CD8-positive, alpha-beta memory T cell (primary cell): ENCODE measurements at regions not wholly inside any gene's neighbourhood (a gene's known extent, or its start where the extent isn't known, plus 50 kb on each side); places are given as distances from the start of the nearest gene placed in this dataset.

Experiments
- CTCF ChIA-PET: fragments of 350-600 bp; sonication (Branson Sonifier 250); formaldehyde crosslinking; loops from one replicate; lab custom pipeline; 2021; ENCODE audit warnings: antibody characterized with exemption; lab: Charles Lee
- POLR2A ChIA-PET: fragments of 350-600 bp; sonication (Branson Sonifier 250); formaldehyde crosslinking; loops from one replicate; lab custom pipeline; 2021; ENCODE audit warnings: antibody characterized with exemption; lab: Charles Lee
- DNase-seq, 5 donors: peaks; one replicate each; pipeline versions ENCODE4 v3.0.0 to v3.0.0-alpha.2; 2020 to 2022; ENCODE audit warnings: mixed read lengths in 1 of 5
- H3K27ac ChIP-seq: one replicate; pipeline ENCODE4 v1.7.0; 2013; ENCODE audit warnings: low read depth, mild to moderate bottlenecking, low read length, moderate library complexity
- H3K27me3 ChIP-seq: 2 replicates; pipeline ENCODE4 v1.7.0; 2013; ENCODE audit warnings: low read length, mild to moderate bottlenecking; ENCODE audit not compliant: insufficient read depth, poor library complexity, severe bottlenecking
- H3K36me3 ChIP-seq: 2 replicates; pipeline ENCODE4 v1.7.0; 2013; ENCODE audit warnings: mild to moderate bottlenecking, low read length, moderate library complexity; ENCODE audit not compliant: insufficient read depth
- H3K4me1 ChIP-seq: 2 replicates; pipeline ENCODE4 v1.7.0; 2013; ENCODE audit warnings: mild to moderate bottlenecking, low read length, moderate library complexity; ENCODE audit not compliant: insufficient read depth
- H3K4me3 ChIP-seq: 2 replicates; pipeline ENCODE4 v1.7.0; 2013; ENCODE audit warnings: mild to moderate bottlenecking, low read length
- H3K9me3 ChIP-seq: 2 replicates; pipeline ENCODE4 v1.7.0; 2013; ENCODE audit warnings: mild to moderate bottlenecking, low read length
- H3K27ac Mint-ChIP-seq, 8 donors: one replicate each; pipeline ENCODE4 v1.8.0; 2020 to 2021; ENCODE audit warnings: mixed read lengths in 8 of 8, mild to moderate bottlenecking in 6 of 8, inconsistent platforms in 3 of 8, moderate library complexity in 3 of 8
- H3K27me3 Mint-ChIP-seq, 2 donors: one replicate each; pipeline ENCODE4 v1.8.0; 2020 to 2021; ENCODE audit warnings: mixed read lengths in 2 of 2, mild to moderate bottlenecking in 1 of 2, moderate library complexity in 1 of 2
- H3K36me3 Mint-ChIP-seq, 3 donors: one replicate each; pipeline ENCODE4 v1.8.0; 2020 to 2021; ENCODE audit warnings: mixed read lengths in 3 of 3, inconsistent platforms in 1 of 3, mild to moderate bottlenecking in 1 of 3
- H3K4me1 Mint-ChIP-seq, 3 donors: one replicate each; pipeline ENCODE4 v1.8.0; 2020 to 2021; ENCODE audit warnings: mixed read lengths in 3 of 3, inconsistent platforms in 1 of 3, mild to moderate bottlenecking in 1 of 3
- H3K4me3 Mint-ChIP-seq, 7 donors: one replicate each; pipeline ENCODE4 v1.8.0; 2020 to 2021; ENCODE audit warnings: mixed read lengths in 7 of 7, mild to moderate bottlenecking in 6 of 7, moderate library complexity in 4 of 7, inconsistent platforms in 2 of 7
- H3K9me3 Mint-ChIP-seq, 5 donors: one replicate each; pipeline ENCODE4 v1.8.0; 2020 to 2022; ENCODE audit warnings: mixed read lengths in 5 of 5, mild to moderate bottlenecking in 3 of 5, moderate library complexity in 2 of 5, inconsistent platforms in 1 of 5

GRCh38 chr7:47211519-47211973 is 370.4 kb downstream of the TNS3 start:
- ChIA-PET POLR2A (no interaction called here), CTCF (no interaction called here)
- H3K27me3 ChIP-seq: no peaks in the 10 kb centered on the region

GRCh38 chr7:47210281-47210854 is 371.5 kb downstream of the TNS3 start:
- ChIA-PET CTCF (no interaction called here), POLR2A (no interaction called here)
- Mint-ChIP-seq H3K36me3 (no peaks in the 10 kb centered on the region), H3K4me1 (no peaks in the 10 kb centered on the region), H3K27me3 (no peaks in the 10 kb centered on the region), H3K9me3 (peaks cover 0 to 9% (median 3%) of the 10 kb centered on the region in 5 donors), H3K4me3 (no peak overlapping the region), H3K27ac (no peak overlapping the region)
- H3K4me1 ChIP-seq: no peaks in the 10 kb centered on the region
- no peaks in the 10 kb centered on the region for H3K9me3 ChIP-seq
- H3K4me3 ChIP-seq: no peak overlapping the region
- H3K27me3 ChIP-seq: no peaks in the 10 kb centered on the region
- no peak for DNase-seq
- no peak overlapping the region for H3K27ac ChIP-seq
- no peaks in the 10 kb centered on the region for H3K36me3 ChIP-seq

More at GRCh38 chr7:47211519-47211973, 370.4 kb downstream of the TNS3 start:
- H3K4me1 ChIP-seq: no peaks in the 10 kb centered on the region
- H3K36me3 ChIP-seq: no peaks in the 10 kb centered on the region
- H3K27ac ChIP-seq: no peak overlapping the region
- Mint-ChIP-seq H3K4me1 (no peaks in the 10 kb centered on the region), H3K9me3 (peaks cover 0 to 9% (median 3%) of the 10 kb centered on the region in 5 donors), H3K4me3 (no peak overlapping the region), H3K27ac (no peak overlapping the region), H3K27me3 (peaks cover 0 to 5% of the 10 kb centered on the region in 2 donors), H3K36me3 (no peaks in the 10 kb centered on the region)
- H3K9me3 ChIP-seq: no peaks in the 10 kb centered on the region
- DNase-seq: no peak
- H3K4me3 ChIP-seq: no peak overlapping the region

- Histone ChIP-seq H3K4me1 (no peaks in the 10 kb centered on the region), H3K27ac (no peak overlapping the region), H3K9me3 (no peaks in the 10 kb centered on the region), H3K36me3 (no peaks in the 10 kb centered on the region), H3K4me3 (no peak overlapping the region), H3K27me3 (no peaks in the 10 kb centered on the region)
- Mint-ChIP-seq H3K9me3 (peaks cover 0 to 7% (median 4%) of the 10 kb centered on the region in 5 donors), H3K4me1 (no peaks in the 10 kb centered on the region), H3K36me3 (no peaks in the 10 kb centered on the region), H3K27ac (no peak overlapping the region), H3K4me3 (no peak overlapping the region), H3K27me3 (no peaks in the 10 kb centered on the region)
- POLR2A ChIA-PET: no interaction called here
- DNase-seq: no peak
- CTCF ChIA-PET: no interaction called here
Measured at GRCh38 chr7:47207956-47208355, 374.0 kb downstream of the TNS3 start.

GRCh38 chr7:47204709-47205108 is 377.2 kb downstream of the TNS3 start:
- Mint-ChIP-seq H3K4me3 (no peak overlapping the region), H3K27ac (no peak overlapping the region), H3K27me3 (peaks cover 0 to 3% of the 10 kb centered on the region in 2 donors), H3K4me1 (no peaks in the 10 kb centered on the region), H3K36me3 (no peaks in the 10 kb centered on the region), H3K9me3 (peaks cover 0 to 6% (median 3%) of the 10 kb centered on the region in 5 donors)
- Histone ChIP-seq H3K9me3 (no peaks in the 10 kb centered on the region), H3K27me3 (no peaks in the 10 kb centered on the region), H3K36me3 (no peaks in the 10 kb centered on the region), H3K27ac (no peak overlapping the region), H3K4me1 (no peaks in the 10 kb centered on the region), H3K4me3 (no peak overlapping the region)
- no peak for DNase-seq
- POLR2A ChIA-PET: no interaction called here
- CTCF ChIA-PET: no interaction called here

GRCh38 chr7:47202146-47202783 is 379.6 kb downstream of the TNS3 start:
- H3K36me3 Mint-ChIP-seq: no peaks in the 10 kb centered on the region
- H3K4me3 ChIP-seq: no peak overlapping the region
- H3K36me3 ChIP-seq: no peaks in the 10 kb centered on the region
- ChIA-PET POLR2A (no interaction called here), CTCF (no interaction called here)
- DNase-seq: no peak
- H3K4me1 Mint-ChIP-seq: no peaks in the 10 kb centered on the region
- no peak overlapping the region for H3K27ac Mint-ChIP-seq
- no peaks in the 10 kb centered on the region for H3K27me3 ChIP-seq
- H3K9me3 Mint-ChIP-seq: peaks cover 0 to 7% (median 2%) of the 10 kb centered on the region in 5 donors
- H3K4me3 Mint-ChIP-seq: no peak overlapping the region
- no peaks in the 10 kb centered on the region for H3K4me1 ChIP-seq
- peaks cover 0 to 3% of the 10 kb centered on the region in 2 donors for H3K27me3 Mint-ChIP-seq
- H3K9me3 ChIP-seq: no peaks in the 10 kb centered on the region
- no peak overlapping the region for H3K27ac ChIP-seq

GRCh38 chr7:47198159-47198558 is 383.8 kb downstream of the TNS3 start:
- Histone ChIP-seq H3K27ac (no peak overlapping the region), H3K9me3 (no peaks in the 10 kb centered on the region), H3K27me3 (no peaks in the 10 kb centered on the region), H3K4me3 (no peak overlapping the region), H3K4me1 (no peaks in the 10 kb centered on the region), H3K36me3 (no peaks in the 10 kb centered on the region)
- H3K27ac Mint-ChIP-seq: no peak overlapping the region
- H3K4me3 Mint-ChIP-seq: no peak overlapping the region
- H3K27me3 Mint-ChIP-seq: peaks cover 0 to 3% of the 10 kb centered on the region in 2 donors
- ChIA-PET CTCF (no interaction called here), POLR2A (no interaction called here)
- no peaks in the 10 kb centered on the region for H3K4me1 Mint-ChIP-seq
- no peak for DNase-seq
- peaks cover 0 to 6% (median 2%) of the 10 kb centered on the region in 5 donors for H3K9me3 Mint-ChIP-seq
- no peaks in the 10 kb centered on the region for H3K36me3 Mint-ChIP-seq

- Mint-ChIP-seq H3K27me3 (peaks cover 0 to 3% of the 10 kb centered on the region in 2 donors), H3K4me1 (no peaks in the 10 kb centered on the region), H3K36me3 (no peaks in the 10 kb centered on the region), H3K4me3 (no peak overlapping the region), H3K27ac (no peak overlapping the region), H3K9me3 (peaks cover 0 to 8% (median 2%) of the 10 kb centered on the region in 5 donors)
- Histone ChIP-seq H3K27me3 (no peaks in the 10 kb centered on the region), H3K4me1 (no peaks in the 10 kb centered on the region), H3K27ac (no peak overlapping the region), H3K4me3 (no peak overlapping the region), H3K9me3 (no peaks in the 10 kb centered on the region), H3K36me3 (no peaks in the 10 kb centered on the region)
- ChIA-PET CTCF (no interaction called here), POLR2A (no interaction called here)
- DNase-seq: no peak
Measured at GRCh38 chr7:47197486-47197885, 384.4 kb downstream of the TNS3 start.

GRCh38 chr7:47196737-47197136 is 385.2 kb downstream of the TNS3 start:
- H3K36me3 Mint-ChIP-seq: no peaks in the 10 kb centered on the region
- Histone ChIP-seq H3K27me3 (no peaks in the 10 kb centered on the region), H3K4me3 (no peak overlapping the region), H3K9me3 (no peaks in the 10 kb centered on the region), H3K27ac (no peak overlapping the region), H3K4me1 (no peaks in the 10 kb centered on the region), H3K36me3 (no peaks in the 10 kb centered on the region)
- H3K4me3 Mint-ChIP-seq: no peak overlapping the region
- no peak overlapping the region for H3K27ac Mint-ChIP-seq
- no peaks in the 10 kb centered on the region for H3K4me1 Mint-ChIP-seq
- H3K27me3 Mint-ChIP-seq: peaks cover 0 to 3% of the 10 kb centered on the region in 2 donors
- DNase-seq: no peak
- ChIA-PET CTCF (no interaction called here), POLR2A (no interaction called here)
- peaks cover 0 to 8% (median 2%) of the 10 kb centered on the region in 5 donors for H3K9me3 Mint-ChIP-seq
